CD4-positive, alpha-beta T cell treated with Interleukin-12 subunit alpha and Interleukin-12 subunit beta, for 1 hour (primary cell): ENCODE measurements at regions not wholly inside any gene's neighbourhood (a gene's known extent, or its start where the extent isn't known, plus 50 kb on each side); places are given as distances from the start of the nearest gene placed in this dataset.
"Not testable (repeated sequence)": the region's sequence is repeated elsewhere in the genome, so short reads cannot be mapped to it uniquely, and the experiment has no call there.

Experiments used
- DNase-seq: peaks from one replicate; pipeline ENCODE4 v3.0.0-alpha.2; 2020

GRCh38 chr9:26562338-26562737, 330.3 kb downstream of the CAAP1 start:
- no peak for DNase-seq

DNA sequence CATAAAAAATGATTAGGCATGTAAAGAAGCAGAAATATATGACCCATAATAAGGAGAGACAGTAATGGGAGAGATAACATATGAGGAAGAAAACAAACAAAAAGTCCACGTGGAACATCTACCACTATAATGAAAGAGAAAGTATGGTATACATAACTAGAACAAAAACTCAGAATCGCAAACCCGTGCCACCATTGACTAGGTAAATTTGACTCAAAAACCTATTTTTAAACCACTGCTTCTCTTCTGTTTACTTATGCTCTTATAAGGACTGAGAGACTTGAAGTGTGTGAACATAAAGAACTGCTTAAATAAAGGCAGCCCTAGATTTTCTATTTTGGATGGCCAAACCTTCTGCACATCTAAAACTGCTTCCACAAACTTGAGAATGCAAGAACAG, 330.7 kb downstream of the CAAP1 start:
- DNase-seq: no peak

DNA sequence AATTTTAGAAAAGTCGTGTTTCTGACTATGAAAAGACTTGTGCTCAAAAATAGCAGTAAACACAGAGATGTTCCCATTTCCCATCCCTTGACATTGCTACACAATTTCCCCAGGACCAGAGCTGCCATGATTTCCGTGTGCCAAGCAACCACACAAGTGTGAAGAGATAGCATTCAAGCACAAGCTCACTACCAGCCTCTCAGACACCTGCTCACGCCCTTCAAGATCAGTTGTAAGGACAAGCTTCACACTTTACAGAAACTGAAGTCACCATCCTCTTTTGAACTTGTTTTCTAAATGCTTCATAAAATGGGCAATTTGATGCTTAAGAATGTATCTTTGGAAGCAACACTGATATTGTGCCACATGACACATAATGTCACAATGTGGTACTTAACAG, 333.1 kb downstream of the CAAP1 start:
- no peak for DNase-seq

DNA sequence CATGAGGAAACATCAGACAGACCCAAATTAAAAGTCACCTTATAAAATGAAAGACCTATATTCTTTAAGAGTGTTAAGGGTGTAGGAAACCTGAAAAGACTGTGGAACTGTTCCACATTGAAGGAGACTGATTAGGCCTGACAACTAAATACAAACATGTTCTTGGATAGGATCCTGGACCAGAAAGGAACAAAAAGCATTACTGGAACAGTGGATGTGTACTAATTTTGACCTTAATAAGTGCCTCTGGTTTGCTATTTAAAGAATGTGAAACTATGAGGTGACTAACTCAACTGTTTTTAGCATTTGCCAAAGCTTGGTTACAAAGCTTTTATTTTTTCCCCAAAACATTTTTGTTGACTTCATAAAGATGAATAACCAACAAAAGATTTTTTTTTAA, 340.6 kb downstream of the CAAP1 start:
- no peak for DNase-seq

GRCh38 chr9:26551451-26551850, 341.2 kb downstream of the CAAP1 start:
- DNase-seq: no peak

- DNase-seq: no peak
Observed at GRCh38 chr9:26548781-26549290, 343.8 kb downstream of the CAAP1 start.

DNA sequence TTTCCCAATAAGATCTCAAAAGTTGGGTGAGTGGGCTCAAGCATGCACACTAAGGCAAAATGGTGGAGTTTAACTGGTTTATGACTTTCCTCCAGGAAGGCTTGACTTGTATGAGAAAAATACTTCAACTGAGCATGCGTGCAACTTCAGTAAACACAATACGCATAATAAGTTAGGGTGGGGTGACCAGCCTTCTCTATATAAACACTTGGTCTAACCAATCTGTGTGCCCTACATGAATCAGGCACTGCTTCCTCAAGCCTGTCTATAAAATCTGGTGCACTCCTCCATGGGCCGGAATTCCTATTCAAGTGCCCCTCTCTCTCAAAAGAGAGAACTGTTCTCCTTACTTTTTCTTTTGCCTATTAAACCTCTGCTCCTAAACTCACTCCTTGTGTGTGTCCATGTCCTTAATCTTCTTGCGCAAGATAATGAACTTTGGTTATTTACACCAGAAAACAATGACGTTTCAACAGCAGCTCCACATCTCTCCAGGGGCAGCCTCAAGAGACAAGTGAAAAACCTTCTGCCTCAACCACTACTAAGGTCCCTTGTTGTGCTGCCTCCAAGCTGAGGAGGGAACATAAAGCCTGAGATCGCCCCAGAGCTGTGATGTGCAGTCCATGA, 352.6 kb downstream of the CAAP1 start:
- no peak for DNase-seq

- DNase-seq: no peak
Observed at GRCh38 chr9:26537211-26537610, 355.4 kb downstream of the CAAP1 start.

- DNase-seq: no peak
Observed at GRCh38 chr9:26535151-26535550, 357.5 kb downstream of the CAAP1 start.

- DNase-seq: no peak
Observed at GRCh38 chr9:26530841-26531240, 361.8 kb downstream of the CAAP1 start.

GRCh38 chr9:26527931-26528330, 364.7 kb downstream of the CAAP1 start:
- DNase-seq: no peak

DNA sequence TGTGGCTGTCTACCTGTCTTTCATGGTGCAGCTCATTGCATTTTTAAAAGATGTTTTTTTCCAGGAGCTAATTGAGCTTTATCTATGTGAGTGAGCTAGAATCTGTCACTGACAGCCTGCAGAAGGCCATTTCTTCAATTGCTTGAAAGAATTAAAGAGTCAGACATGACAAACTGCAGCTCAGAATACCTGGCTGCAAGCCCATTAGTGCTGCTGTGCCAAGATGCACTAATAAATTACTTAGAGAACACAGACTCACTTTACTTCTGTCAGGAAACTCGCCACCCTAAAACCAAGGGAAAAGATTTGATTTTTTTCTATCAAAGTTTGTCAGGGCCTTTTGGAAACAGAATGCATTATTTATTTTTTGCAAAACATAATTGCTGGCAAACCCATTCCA, 368.3 kb downstream of the CAAP1 start:
- no peak for DNase-seq

GRCh38 chr9:26523577-26523976, 369.0 kb downstream of the CAAP1 start:
- no peak for DNase-seq

- no peak for DNase-seq
Observed at GRCh38 chr9:26520141-26520540, 372.5 kb downstream of the CAAP1 start.

DNA sequence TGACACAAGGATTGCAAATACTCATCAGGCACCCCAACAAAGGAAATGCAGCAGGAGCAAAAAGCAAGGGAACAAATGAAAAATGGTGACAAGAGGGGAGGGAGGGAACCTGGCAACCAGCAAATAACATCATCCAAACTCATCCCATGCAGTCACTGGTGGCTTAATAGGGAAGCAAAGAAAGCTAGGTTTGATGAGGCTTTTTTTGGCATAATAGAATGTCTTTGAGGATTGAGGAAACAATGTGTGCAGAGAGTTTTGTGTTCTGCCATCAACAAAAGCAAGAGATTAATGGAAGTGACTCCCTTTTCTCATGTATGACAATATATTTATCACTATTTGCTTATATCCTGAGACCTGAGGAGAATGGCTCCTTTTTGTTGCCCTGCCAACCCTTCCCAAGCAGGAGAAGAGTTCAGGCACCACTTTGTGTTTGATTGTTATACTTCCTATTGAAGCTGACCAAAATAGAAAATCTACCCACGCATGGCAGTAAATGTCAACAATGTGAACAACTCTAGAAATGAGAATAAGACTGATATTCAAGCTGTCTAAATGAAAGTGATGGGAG, 375.7 kb downstream of the CAAP1 start:
- DNase-seq: no peak

DNA sequence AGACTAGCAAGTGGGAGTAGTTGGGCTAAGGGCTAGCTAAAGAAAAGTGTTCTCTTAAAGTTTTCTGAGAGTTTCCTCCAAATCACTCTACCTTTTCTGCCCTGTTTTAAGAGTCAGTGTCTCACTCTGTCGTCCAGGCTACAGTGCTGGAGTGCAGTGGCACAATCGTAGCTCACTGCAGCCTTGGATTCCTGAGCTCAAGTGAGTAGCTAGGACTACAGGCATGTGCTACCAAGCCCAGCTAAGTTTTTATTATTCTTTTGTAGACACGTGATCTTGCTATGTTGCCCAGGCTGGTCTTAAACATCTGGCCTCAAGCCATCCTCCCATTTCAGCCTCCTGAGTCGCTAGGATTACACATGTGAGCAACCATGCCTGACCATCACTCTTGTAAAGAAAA, 378.9 kb downstream of the CAAP1 start:
- no peak for DNase-seq

DNA sequence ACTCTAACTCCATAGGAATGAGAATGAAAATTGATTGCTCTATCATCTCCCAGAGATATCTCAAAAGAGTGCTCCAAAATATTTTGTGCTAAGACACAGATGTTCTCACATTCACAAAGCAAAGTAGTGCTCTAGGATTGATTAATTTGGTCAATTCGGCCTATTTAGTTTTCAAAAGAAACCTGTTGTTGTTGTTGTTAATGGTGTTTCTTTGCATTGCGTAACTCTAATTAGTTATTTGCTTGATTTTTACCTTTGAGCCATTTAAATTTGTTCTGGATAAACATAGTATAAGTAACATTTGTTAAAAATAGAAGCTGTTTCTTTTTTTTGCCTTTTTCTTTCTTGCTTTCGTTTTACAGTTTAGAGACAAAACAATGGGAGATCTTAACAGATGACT, 382.5 kb downstream of the CAAP1 start:
- DNase-seq: no peak

DNA sequence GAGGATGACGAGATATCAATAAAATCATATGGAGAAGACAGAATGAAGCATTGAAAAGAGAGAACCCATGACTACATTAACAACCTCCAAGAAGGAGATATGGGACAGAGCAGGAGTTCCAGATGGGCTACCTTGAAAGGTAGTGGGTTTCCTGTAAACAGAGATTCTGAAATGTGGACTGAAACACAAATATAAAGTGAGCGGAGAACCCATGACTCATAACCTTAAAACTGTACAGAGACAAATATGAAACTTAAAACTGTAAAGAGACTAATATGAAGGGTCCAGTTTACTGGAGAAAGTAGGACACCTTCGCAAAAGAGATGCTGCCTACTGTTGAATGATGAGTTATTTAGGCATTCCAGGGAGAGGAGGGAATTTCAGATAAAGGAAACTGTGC, 383.7 kb downstream of the CAAP1 start:
- DNase-seq: no peak

DNA sequence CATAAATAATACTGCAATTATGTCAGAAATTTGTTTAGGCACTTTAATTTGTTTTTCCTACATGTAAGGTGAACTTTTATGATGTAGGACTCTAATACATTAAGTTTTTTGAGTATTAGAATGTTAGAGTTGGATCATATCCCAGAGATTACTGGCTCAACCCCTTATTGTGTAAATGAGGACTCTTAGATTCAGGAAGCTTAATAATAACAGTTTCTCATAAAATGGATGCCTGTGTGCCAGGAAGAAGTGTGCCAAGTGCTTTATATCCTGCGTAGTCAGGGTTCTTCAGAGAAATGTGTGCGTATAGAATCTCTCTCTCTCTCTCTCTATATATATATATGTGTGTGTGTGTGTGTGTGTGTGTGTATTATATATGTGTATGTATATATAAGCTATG, 388.5 kb downstream of the CAAP1 start:
- DNase-seq: no peak

DNA sequence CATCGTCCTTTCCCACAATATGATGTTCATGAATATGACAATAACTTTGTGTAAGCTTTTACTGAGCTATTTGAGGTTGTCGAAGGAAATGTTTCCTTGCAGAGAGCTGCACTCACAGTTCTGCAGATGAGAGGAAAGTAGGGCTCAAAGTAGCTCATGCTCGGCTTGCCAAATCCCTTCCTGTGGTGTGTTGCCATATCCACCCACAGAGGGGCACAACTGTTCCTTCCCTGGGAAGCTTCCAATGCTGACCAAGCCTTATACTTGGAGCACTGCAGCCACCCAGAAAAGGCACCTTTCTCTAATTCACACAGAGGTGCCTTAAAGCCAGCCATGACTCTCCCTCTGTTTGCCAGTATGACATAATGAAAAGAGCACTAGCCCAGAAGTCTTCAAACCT, 390.3 kb downstream of the CAAP1 start:
- DNase-seq: no peak

DNA sequence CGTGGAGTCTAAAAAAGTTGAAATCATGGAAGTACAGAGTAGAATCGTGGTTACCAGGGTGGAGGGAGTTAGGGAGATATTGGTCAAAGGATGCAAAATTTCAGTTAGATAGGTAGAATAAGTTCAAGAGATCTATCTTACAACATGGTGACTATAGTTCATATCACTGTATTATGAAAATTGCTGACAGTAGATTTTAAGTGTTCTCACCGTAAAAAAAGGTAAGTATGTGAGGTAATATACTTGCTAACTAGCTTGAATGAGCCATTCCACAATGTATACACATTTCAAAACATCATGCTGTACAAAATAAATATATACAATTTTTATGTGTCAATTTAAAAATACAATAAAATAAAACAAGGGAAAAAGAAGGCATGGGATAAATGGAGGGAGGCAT, 392.1 kb downstream of the CAAP1 start:
- DNase-seq: no peak

GRCh38 chr9:26492608-26493521, 399.7 kb downstream of the CAAP1 start:
- DNase-seq: not testable (repeated sequence)

DNA sequence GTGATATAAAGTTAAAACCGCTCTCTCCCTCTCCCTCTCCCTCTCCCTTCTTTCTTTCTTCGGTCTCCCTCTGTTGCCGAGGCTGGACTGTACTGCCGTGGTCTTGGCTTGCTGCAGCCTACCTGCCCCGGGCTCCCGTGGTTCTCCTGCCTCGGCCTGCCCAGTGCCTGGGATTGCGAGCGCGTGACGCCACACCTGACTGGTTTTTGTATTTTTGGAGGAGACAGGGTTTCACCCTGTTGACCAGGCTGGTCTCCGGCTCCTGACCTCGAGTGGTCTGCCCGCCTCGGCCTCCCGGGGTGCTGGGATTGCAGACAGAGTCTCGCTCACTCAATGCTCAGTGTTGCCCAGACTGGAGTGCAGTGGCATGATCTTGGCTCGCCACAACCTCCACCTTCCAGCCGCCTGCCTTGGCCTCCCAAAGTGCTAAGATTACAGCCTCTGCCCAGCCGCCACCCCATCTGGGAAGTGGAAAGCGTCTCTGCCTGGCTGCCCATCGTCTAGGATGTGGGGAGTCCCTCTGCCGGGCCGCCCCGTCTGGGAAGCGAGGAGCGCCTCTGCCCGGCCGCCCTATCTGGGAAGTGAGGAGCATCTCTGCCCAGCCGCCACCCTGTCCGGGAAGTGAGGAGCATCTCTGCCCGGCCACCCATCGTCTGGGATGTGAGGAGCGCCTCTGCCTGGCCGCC, 400.5 kb downstream of the CAAP1 start:
- not testable (repeated sequence) for DNase-seq
